Fibroblast of the conjunctiva (primary cell): ENCODE measurements at regions not wholly inside any gene's neighbourhood (a gene's known extent, or its start where the extent isn't known, plus 50 kb on each side); places are given as distances from the start of the nearest gene placed in this dataset.
"Not testable (repeated sequence)": the region's sequence is repeated elsewhere in the genome, so short reads cannot be mapped to it uniquely, and the experiment has no call there.

Source experiments
- DNase-seq: peaks from one replicate; pipeline ENCODE4 v3.0.0-alpha.2; 2010; ENCODE audit warnings: low read depth

DNA sequence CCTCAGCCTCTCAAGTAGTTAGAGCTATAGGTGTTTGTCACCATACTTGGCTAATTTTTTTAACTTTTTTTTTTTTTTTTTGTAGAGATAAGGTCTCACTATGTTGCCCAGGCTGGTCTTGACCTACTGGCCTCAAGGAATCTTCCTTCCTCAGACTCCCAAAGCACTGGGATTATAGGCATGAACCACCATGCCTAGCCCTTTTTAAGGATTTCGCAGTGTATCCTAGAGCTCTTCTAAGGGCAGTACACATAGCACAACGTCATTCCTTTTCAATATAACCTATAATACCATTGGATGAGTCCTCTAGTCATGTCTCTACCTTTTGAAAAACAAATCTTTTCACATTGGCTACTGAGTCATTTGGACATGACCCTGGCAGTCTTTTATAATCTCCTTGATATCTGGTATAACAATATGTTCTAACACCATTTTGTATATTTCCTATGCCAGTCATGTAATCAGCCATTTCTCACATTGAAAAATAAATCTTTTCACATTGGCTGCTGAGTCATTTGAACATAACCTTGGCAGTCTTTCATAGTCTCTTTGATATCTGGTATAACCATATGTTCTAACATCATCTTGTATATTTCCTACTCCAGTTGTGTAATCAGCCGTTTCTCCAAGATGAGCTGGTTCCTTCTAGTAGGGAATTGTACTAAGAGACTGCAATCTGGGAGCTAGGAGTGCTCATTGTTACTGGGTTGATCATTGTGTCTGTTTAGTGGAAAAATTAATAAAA is 944.7 kb downstream of the MCTP2 start:
- peak; percentile 51 for DNase-seq

DNA sequence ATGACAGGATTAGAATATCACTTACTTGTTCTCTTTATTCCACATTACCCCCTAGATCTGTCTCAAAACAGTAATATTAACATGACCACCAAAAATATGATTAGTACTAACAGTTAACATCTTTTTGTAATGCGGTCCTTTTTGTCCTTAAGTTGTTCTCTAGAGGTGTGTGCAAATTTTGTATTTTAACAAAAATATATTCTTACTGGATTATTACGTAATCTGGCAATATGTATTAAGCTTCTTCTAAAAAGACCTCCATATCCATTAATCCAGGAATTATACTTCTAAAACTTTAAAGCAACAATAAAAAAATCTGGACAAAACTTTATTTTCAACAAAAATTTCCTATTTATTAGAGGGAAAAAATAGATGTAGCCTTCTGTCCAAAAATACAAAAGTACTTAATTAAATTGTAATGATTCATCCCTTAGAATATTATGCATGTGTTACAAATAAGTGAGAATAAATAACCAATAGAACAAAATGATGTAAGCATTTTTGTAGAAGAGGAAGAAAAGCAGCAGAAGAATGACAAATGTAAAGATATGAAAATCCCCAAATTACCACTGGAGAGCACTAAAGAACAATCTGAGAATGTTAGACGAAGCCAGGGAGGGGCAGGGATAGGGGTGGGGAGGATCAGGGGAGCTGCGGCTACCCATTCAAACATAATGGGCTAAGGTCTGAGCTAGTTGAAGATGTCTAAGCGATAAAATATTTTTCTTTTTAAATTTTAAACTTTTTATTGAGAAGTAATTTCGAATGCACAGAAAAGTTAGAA is 945.6 kb downstream of the MCTP2 start:
- no peak for DNase-seq

DNA sequence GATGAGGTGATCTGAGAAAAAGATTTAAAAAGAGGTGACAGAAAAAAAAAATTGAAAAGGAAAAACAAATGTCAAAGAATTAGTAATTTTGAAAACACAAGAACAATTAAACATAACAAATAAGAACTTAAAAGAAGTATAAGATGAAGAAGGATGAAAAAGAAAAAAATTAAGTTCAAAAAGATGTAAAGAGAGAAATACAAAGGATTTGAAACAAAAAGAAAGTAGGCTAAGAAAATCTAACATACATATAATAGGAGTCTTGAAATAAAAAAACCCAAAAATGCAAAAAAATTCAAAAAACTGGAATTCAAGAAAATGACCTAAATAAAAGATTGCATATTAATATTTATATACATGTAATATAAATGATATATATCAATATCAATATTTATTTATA is 949.2 kb downstream of the MCTP2 start:
- DNase-seq, result no peak

DNA sequence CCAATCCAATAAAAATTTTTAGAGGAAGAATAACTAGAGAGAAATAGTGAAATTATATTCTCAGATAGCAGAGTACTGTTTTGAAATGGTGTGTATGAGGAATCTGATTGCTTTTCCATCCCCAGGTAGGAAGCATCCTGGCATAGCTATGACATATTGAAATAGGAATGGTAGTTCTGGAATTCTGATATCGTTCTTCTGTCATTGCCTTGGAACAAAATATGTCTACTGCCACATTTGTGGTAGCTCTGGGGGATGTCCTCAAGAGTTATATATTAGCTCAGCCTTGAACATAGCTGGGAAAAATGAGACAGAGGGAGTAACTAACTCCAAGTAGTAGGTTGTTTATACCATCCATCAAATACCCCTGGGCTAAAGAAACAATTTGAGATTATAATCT is 950.7 kb downstream of the MCTP2 start:
- no peak for DNase-seq

DNA sequence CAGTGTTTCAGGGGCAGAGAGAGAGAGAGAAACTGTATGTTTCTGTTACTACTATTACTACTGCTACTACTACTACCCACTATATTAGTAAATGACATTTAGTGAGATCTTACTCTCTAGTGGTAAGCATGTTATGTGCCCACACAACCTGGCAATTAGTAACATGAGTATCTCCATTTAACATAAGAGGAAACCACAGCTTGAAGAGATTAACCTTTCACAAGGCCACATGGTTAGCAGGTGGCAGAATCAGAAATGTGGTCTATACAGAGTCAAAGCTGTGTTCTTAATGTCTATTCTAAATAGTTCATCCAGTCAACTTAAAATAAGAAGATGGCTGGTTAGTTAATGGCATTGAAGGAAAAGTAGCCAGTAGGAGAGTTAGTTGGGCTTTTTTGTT is 961.6 kb downstream of the MCTP2 start:
- DNase-seq, result no peak

DNA sequence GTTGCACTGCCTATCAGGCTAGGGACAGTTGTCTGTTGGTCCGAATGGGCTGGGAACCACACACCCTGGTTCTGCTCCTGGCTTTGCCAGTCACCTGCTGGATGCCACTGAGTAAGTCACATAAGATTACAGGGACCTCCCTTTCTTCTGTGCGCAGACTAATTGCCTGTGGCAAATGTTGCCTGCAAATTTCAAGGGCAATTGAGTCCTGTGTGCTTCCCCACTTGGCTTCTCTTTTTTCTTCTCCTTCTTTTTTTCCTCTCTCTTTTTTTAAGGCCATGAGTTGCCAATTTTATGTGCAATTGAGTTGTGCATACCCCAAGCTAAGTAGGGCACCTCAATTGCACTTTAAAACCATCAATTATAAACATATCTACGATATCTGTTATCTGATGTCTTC is 963.4 kb downstream of the MCTP2 start:
- no peak for DNase-seq

DNA sequence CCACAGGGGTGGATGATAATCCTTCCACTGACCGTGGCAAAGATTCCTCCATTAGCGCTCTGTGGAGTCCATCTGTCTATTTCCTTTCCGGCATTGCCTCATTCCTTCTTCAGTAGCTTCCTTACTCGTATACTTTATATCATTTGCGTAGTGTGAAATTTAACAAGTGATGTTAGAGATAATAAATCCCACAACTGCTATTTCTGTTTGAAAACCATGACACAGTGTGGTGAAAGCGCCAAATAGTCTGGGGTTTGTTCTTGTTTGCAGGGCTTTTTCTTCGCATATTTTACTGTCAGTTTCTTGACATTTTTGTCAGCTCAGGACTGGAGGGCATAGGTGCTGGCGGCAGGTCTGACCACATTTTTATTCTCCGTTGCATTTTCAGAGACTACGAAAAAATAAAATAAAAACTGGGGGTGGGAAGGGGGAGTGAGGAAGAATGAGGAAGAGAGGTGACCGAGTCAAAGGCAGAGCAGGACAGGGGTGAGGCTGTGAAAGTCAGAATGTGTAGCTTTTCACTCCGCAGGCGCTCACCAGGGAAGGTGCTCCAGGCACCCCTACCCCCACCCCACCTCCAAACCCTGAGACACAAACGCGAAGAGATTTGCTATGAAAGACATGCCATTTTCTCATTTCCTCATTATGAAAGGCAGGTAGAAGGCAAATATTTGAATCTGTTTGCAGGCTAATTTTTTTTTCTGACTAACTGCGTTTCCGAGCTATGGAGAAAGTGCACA is 965.0 kb downstream of the MCTP2 start:
- DNase-seq, result no peak

DNA sequence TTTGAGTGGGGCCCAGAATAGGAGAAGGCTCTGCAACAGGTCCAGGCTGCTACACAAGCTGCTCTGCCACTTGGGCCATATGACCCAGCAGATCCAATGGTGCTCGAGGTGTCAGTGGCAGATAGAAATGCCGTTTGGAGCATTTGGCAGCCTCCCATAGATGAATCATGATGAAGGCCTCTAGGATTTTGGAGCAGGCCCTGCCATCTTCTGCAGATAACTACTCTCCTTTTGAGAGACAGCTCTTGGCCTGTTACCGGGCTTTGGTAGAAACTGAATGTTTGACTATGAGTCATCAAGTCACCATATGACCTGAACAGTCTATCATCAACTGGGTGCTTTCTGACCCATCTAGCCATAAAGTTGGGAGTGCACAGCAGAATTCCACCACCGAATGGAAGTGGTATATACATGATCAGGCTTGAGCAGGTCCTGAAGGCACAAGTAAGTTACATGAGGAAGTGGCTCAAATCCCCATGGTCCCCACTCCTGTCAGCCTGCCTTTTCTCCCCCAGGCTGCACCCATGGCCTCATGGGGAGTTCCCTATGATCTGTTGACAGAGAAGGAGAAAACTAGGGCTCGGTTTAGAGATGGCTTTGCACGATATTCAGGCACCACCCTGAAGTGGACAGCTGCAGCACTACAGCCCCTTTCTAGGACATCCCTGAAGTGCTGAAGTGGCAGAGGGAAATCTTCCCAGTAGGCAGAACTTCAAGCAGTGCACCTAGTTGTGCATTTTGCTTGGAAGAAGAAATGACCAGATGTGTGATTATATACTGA is 971.4 kb downstream of the MCTP2 start:
- no peak for DNase-seq

DNA sequence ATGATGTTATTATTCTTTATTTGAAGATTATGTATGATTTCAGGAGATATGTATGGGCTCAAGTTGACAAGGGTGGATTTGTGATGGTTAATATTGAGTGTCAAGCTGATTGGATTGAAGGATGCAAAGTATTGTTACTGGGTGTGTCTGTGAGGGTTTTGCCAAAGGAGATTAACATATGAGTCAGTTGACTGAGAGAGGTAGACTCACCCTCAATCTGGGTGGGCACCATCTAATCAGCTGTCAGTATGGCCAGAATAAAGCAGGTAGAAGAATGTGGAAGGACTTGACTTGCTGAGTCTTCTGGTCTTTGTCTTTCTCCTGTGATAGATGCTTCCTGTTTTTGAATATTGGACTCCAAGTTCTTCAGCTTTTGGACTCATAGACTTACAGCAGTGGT is 973.7 kb downstream of the MCTP2 start:
- no peak for DNase-seq

DNA sequence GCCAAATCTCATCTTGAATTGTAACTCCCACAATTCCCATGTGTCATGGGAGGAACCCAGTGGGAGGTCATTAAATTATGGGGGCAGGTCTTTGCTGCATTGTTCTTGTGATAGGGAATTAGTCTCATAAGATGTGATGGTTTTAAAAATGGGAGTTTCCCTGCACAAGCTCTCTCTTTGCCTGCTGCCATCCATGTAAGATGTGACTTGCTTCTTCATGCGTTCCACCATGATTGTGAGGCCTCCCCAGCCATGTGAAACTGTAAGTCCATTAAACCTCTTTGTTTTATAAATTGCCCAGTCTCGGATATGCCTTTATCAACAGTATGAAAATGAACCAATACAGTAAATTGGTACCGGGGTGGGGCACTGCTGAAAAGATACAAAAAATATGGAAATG is 974.5 kb downstream of the MCTP2 start:
- not testable (repeated sequence) for DNase-seq

DNA sequence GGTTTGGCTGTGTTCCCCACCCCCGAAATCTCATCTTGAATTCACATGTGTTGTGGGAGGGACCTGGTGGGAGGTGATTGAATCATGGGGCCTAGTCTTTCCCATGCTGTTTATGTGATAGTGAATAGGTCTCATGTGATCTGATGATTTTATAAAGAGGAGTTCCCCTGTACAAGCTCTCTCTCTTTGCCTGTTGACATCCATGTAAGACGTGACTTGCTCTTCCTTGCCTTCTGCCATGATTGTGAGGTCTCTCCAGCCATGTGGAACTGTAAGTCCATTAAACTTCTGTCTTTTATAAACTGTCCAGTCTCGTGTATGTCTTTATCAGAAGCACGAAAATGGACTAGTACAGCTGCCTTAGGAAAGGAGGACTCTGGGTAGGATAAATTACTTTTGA is 976.7 kb downstream of the MCTP2 start:
- no peak for DNase-seq

DNA sequence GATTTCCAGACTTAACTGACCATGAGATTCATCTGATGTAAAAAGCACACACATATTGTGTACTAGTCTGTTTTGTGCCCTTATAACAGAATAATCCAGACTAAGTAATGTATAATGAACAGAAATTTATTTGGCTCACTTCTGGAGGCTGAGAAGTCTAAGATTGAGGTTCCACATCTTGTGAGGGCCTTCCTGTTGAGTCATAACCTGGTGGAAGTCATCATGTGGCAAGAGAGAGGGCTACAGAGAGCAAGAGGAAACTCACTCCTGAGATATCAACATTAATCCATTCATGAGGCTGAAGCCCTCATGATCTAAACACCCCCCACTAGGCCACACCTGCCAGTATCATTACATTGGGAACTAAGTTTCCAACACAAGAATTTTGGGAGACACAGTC is 977.6 kb downstream of the MCTP2 start:
- no peak for DNase-seq

DNA sequence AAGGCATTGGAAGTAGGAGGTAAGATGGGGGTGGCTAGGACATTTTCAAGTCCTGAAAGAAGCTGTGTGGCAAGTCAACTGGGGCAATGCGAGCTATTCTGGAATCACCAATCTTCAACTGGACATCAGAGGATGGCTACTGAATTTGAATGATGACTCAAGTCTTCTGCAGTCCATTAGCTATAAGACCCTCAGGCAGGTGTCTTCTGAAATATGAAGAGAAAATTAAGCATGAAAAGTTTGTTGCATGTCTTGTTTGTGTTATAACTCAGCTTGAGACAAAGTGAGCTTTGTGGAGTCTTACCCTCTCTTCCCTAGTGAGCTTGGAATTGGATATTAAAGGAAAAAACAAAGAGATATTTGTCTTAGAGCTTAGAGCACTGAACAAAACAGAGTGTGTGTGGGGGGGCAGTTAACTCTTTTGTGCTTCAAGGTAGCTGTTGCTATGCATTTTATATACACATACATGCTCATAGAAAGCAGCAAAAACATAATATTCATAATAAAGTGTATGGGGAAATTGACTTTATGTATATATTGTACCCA is 979.1 kb downstream of the MCTP2 start:
- no peak for DNase-seq

DNA sequence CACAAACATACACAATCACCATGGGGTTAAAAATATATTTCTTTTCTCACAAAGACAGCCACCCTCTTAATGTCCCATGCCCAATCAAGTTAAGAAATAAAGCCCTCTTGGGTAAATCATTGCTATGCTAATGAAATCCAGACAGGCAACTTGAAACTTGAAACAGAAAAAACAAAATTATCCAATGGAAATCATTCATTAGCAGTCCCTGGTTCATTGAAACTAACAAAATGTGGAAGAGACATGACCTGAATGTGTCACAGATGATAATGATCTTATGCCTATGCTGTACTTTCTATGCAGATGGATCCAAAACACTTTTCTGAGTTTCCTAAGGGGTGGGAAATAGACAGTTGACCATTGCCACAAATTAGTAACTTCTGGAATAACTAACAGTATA is 983.7 kb downstream of the MCTP2 start:
- no peak for DNase-seq

DNA sequence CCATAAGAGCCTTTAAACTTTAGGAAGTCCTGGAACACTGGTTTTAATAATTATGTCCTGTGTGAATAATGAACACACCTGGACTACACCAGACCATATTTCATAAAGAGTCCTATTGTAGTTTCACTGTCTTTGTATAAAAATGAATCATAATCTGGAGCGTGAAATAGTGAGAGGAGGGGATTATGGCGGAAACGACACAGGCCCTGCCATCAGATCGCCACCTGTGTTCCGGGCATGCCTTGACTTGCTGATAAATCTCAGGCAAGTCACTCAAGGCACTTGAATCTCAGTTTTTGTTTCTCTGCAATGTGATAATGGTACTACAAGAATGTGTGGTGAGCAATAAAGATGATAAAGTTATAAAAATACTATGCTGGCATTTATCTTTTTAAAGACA is 995.5 kb downstream of the MCTP2 start:
- DNase-seq, result no peak

DNA sequence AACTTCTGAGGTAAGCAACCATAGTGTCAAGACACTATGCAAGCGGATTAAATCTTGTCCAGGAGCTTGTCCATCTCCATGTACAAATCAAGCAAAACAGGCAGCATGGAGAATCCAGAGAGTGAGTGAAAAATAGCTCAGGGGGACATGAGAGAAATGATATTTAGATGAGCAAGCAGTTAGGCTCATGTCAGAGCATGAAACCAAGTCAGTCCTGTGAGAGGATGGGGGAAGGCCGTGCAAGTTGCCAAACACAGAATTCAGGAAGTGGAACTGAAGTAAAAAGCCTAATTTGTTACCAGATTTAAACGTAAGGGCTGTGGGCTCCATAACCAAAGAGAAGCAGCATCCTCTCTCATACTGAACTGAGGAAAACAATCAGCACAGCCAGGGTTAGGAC is 995.9 kb downstream of the MCTP2 start:
- DNase-seq, result no peak

DNA sequence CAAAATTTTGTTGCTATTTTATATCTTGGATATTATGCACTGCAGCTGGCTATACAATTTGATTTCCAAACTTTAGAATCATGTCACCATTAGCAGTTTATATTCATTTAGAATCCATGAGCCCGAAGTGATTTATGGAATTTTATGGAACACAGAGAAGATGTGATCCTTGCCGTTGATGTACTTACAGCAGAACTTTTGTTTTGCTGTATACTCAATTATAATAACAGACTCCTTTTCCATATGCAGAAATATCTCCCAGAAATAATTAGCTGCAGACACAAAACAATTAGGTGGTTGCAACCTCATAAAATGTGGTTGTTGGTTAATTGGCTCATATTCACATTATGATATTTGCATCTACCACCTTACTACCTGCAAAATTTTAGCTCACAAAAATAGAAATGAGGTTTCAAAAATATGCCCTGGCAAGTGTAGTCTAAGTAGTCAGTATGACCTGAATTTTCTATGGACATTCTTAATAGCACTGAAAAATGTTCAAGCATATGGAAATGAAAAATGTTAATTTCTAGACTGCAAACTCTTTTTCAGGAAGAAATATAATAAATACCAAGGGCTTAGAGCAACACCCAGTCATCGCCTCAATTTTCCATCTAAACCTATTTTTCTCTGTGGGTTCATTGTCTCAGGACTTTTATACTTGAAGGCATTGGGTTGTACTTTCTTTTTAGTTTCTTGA is 997.6 kb downstream of the MCTP2 start:
- DNase-seq, result no peak

DNA sequence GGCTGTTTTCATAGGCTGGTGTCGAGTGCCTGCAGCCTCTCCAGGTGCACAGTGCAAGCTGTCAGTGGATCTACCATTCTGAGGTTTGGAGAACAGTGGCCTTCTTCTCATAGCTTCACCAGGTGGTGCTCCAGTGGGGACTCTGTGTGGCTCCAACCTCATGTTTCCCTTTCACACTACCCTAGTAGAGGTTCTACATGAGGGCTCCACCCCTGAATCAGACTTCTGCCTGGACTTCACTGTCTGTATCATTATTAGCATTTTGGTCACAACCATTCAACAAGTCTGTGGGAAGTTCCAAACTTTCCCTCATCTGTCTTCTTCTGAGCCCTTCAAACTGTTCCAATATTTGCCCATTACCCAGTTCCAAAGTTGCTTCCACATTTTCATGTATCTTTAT is 1003.7 kb downstream of the MCTP2 start:
- no peak for DNase-seq

DNA sequence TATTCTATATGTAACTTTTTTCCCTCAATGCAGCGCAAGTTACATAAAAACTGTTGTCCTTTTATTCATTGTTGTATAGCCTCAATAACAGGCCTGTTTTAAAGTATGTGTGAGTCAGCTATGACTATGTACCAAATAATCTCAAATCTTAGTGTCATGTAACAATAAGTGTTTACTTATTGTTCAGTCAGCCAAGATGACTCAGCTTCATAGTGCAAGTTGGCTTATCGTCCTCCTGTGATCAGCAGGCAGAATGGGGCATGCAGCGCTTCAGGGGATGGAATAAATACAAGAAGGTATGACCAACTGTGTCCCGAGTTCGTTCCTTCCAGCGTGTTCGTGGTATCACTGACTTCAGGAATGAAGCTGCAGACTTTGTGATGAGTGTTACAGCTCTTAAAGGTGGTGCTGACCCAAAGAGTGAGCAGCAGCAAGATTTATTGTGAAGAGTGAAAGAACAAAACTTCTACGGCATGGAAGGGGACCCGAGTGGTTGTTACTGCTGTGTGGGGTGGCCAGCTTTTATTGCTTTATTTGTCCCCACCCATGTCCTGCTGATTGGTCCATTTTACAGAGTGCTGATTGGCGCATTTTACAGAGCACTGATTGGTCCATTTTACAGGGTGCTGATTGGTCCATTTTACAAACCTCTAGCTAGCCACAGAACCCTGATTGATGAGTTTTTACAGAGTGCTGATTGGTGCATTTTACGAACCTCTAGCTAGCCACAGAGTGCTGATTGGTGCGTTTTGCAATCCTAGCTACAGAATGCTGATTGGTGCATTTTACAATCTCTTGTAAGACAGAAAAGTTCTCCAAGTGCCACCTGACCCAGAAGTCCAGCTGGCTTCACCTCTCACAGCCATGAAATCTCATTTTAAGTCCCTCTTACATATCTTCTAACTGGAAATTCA is 1016.0 kb downstream of the MCTP2 start:
- DNase-seq, result peak; percentile 86

DNA sequence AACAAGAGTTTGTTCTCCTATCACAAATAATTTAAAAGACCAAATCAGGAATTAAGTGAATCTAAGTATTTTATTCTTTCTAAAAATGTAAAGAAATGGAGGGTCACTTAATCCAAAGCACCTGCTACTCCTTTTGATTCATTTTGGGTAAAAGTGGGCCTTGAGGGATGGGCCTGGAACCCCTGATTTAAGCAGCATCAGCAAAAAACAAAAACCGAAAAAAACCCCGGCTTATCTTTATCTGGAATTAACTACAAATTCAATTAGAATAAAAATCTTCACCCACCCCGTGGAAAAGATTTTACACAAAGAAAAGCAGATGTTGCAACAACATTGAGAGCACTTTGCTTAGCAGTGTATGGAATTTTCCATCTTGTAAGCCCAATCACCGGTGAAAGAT is 1018.2 kb downstream of the MCTP2 start:
- peak; percentile 3 for DNase-seq
